ENCODE measurements at regions not wholly inside any gene's neighbourhood (a gene's known extent, or its start where the extent isn't known, plus 50 kb on each side); places are given as distances from the start of the nearest gene placed in this dataset.

GRCh38 chr9:11194246-11194645, 581.4 kb upstream of the PTPRD start:
- no peak for TF ChIP-seq CTCF (IDR thresholded peaks at IDR 0.05)
- no peak for TF ChIP-seq REST (IDR thresholded peaks at IDR 0.05; ENCODE audit: insufficient read depth in 1 of 2, low read depth in 2 of 2, low read length in 1 of 2)
- no peak for TF ChIP-seq SIN3A (IDR thresholded peaks at IDR 0.05; ENCODE audit: borderline replicate concordance, insufficient read depth, low read depth, low read length)
- no peak for TF ChIP-seq POLR2AphosphoS5 (IDR thresholded peaks at IDR 0.05; ENCODE audit: low read depth, low read length)

Data from Panc1 (cell line).